Suprapubic skin (tissue), 4 donors: ENCODE measurements at regions not wholly inside any gene's neighbourhood (a gene's known extent, or its start where the extent isn't known, plus 50 kb on each side); places are given as distances from the start of the nearest gene placed in this dataset.

ENCODE experiments used
- POLR2A ChIP-seq, 2 donors: fragments of 450-650 bp; IDR thresholded peaks; one replicate each; pipeline ENCODE4 v1.6.1; 2017; ENCODE audit warnings: antibody characterized with exemption in 2 of 2, mild to moderate bottlenecking in 2 of 2, moderate library complexity in 2 of 2
- POLR2AphosphoS5 ChIP-seq, 3 donors: sonication (generic); formaldehyde crosslinking; IDR thresholded peaks; one replicate each; pipeline ENCODE4 v1.6.1; 2017; ENCODE audit warnings: antibody characterized with exemption in 3 of 3
- TF ChIP-seq, protein P1 (sequence below), 2 donors: fragments of 200-600 bp in 1 of 2; fragments of 450-650 bp in 1 of 2; sonication (generic) in 1 of 2; IDR thresholded peaks; one replicate each; pipeline ENCODE4 v1.5.1; 2016 to 2019; ENCODE audit warnings: antibody characterized with exemption in 2 of 2, mild to moderate bottlenecking in 1 of 2, moderate library complexity in 1 of 2

DNA sequence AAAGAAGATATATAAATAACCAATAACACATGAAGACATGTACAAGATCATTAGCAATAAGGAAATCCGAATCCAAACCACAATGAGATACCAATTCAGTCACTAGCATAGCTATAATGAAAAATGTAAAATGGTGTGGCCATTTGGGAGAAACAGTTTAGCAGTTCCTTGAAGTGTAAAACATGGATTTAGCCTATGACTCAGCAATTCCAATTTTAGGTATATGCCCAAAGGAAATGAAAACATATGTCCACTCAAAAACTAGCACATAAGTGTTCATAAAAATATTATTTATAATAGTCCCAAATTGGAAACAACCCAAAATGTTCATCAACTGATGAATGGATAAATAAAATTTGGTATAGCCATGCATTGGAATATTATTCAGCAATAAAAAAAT lies 165.5 kb upstream of the CRIM1 start:
- TF ChIP-seq, protein P1, sequence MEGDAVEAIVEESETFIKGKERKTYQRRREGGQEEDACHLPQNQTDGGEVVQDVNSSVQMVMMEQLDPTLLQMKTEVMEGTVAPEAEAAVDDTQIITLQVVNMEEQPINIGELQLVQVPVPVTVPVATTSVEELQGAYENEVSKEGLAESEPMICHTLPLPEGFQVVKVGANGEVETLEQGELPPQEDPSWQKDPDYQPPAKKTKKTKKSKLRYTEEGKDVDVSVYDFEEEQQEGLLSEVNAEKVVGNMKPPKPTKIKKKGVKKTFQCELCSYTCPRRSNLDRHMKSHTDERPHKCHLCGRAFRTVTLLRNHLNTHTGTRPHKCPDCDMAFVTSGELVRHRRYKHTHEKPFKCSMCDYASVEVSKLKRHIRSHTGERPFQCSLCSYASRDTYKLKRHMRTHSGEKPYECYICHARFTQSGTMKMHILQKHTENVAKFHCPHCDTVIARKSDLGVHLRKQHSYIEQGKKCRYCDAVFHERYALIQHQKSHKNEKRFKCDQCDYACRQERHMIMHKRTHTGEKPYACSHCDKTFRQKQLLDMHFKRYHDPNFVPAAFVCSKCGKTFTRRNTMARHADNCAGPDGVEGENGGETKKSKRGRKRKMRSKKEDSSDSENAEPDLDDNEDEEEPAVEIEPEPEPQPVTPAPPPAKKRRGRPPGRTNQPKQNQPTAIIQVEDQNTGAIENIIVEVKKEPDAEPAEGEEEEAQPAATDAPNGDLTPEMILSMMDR (IDR thresholded peaks at IDR 0.05): no peak
- TF ChIP-seq POLR2AphosphoS5 (IDR thresholded peaks at IDR 0.05) (no peak), POLR2A (IDR thresholded peaks at IDR 0.05) (no peak)
